ENCODE measurements at regions not wholly inside any gene's neighbourhood (a gene's known extent, or its start where the extent isn't known, plus 50 kb on each side); places are given as distances from the start of the nearest gene placed in this dataset.
A peak's percentile ranks its signal among the peaks of the same experiment; 100 is the strongest.
"Not testable (repeated sequence)": the region's sequence is repeated elsewhere in the genome, so short reads cannot be mapped to it uniquely, and the experiment has no call there.

GRCh38 chr11:96869207-96869606 is 479.4 kb downstream of the JRKL start:
- no peak for DNase-seq
- Histone ChIP-seq H3K4me3 (ENCODE audit: low read depth, low read length) (no peak overlapping the region), H3K4me1 (no peaks in the 10 kb centered on the region; the same call in 1 of the 2 replicates), H3K27me3 (no peaks in the 10 kb centered on the region), H3K9me3 (no peaks in the 10 kb centered on the region), H3K36me3 (no peaks in the 10 kb centered on the region)
- TF ChIP-seq CTCF (IDR thresholded peaks at IDR 0.05; ENCODE audit: low read depth, low read length): no peak

- H3K9me3 ChIP-seq: no peaks in the 10 kb centered on the region
- peak; percentile 41 for DNase-seq
- H3K4me1 ChIP-seq: peaks cover 6% of the 10 kb centered on the region; the same call in 1 of the 2 replicates
- H3K36me3 ChIP-seq: no peaks in the 10 kb centered on the region
- no peak for TF ChIP-seq CTCF (IDR thresholded peaks at IDR 0.05; ENCODE audit: low read depth, low read length)
- H3K4me3 ChIP-seq (ENCODE audit: low read depth, low read length): no peak overlapping the region
- no peaks in the 10 kb centered on the region for H3K27me3 ChIP-seq
Measured at GRCh38 chr11:96875712-96876111, 485.9 kb downstream of the JRKL start.

- TF ChIP-seq CTCF (IDR thresholded peaks at IDR 0.05; ENCODE audit: low read depth, low read length): no peak
- no peaks in the 10 kb centered on the region for H3K9me3 ChIP-seq
- no peak overlapping the region for H3K4me3 ChIP-seq (ENCODE audit: low read depth, low read length)
- no peak for DNase-seq
- H3K36me3 ChIP-seq: no peaks in the 10 kb centered on the region
- H3K27me3 ChIP-seq: no peaks in the 10 kb centered on the region
- H3K4me1 ChIP-seq: peaks cover 6% of the 10 kb centered on the region; the same call in 1 of the 2 replicates
Measured at GRCh38 chr11:96878299-96879051, 488.7 kb downstream of the JRKL start.

GRCh38 chr11:96882622-96883021 is 492.8 kb downstream of the JRKL start:
- not testable (repeated sequence) for H3K9me3 ChIP-seq; H3K4me3 ChIP-seq (ENCODE audit: low read depth, low read length); H3K4me1 ChIP-seq; H3K36me3 ChIP-seq; DNase-seq; H3K27me3 ChIP-seq

GRCh38 chr11:96885405-96885804 is 495.6 kb downstream of the JRKL start:
- no peak for DNase-seq
- Histone ChIP-seq H3K4me1 (no peaks in the 10 kb centered on the region), H3K27me3 (no peaks in the 10 kb centered on the region), H3K4me3 (ENCODE audit: low read depth, low read length) (no peak overlapping the region), H3K9me3 (no peaks in the 10 kb centered on the region), H3K36me3 (no peaks in the 10 kb centered on the region)
- no peak for TF ChIP-seq CTCF (IDR thresholded peaks at IDR 0.05; ENCODE audit: low read depth, low read length)

- H3K27me3 ChIP-seq: no peaks in the 10 kb centered on the region
- H3K9me3 ChIP-seq: no peaks in the 10 kb centered on the region
- no peak for DNase-seq
- TF ChIP-seq CTCF (IDR thresholded peaks at IDR 0.05; ENCODE audit: low read depth, low read length): no peak
- no peak overlapping the region for H3K4me3 ChIP-seq (ENCODE audit: low read depth, low read length)
- H3K36me3 ChIP-seq: no peaks in the 10 kb centered on the region
- no peaks in the 10 kb centered on the region for H3K4me1 ChIP-seq
Measured at GRCh38 chr11:96885912-96886311, 496.1 kb downstream of the JRKL start.

Measured in BE2C (cell line).